HG03039 (cell line): ENCODE measurements at regions not wholly inside any gene's neighbourhood (a gene's known extent, or its start where the extent isn't known, plus 50 kb on each side); places are given as distances from the start of the nearest gene placed in this dataset.
"Not testable (repeated sequence)": the region's sequence is repeated elsewhere in the genome, so short reads cannot be mapped to it uniquely, and the experiment has no call there.

Experiments used
- ATAC-seq: cut with Tn5 transposase; IDR thresholded peaks from one replicate; pipeline ENCODE4 v1.9.1; 2021; ENCODE audit warnings: mild to moderate bottlenecking, moderate library complexity; ENCODE audit not compliant: unreplicated experiment

DNA sequence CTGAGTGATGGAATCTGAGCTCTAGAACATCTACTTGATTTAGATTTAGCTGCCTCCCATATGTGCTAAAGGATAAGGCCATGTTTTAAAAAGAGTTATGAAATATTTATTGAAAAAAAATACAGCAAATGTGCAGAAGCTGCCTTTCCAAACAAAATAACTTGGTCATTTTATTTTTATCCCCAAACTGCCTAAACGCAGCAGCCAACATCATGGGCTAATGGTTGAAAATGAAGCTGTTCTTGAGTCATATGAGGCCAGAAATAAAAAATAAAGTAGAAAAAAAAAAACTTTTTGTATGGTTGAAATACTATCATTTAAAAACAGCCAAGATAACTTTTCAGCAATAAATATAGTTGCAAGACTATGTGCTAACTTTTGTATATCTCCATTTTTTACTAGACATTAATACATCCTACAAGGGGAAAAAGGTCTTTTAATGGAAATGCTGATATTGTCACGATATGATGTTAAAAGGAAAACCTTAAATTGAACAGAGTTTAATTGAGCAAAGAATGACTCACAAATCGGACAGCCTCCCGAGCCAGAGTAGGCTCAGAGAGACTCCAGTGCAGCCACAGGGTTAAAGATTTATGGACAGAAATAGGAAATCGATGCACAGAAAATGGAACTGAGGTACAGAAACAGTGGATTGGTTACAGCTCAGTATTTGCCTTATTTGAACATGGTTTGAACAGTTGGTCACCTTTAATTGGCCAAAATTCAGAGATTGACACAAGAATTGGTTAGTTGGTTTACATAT is 305.8 kb downstream of the MDFIC start:
- no peak for ATAC-seq

- ATAC-seq: no peak
These were observed 304.5 kb downstream of the MDFIC start for GRCh38 chr7:115226410-115226809.

DNA sequence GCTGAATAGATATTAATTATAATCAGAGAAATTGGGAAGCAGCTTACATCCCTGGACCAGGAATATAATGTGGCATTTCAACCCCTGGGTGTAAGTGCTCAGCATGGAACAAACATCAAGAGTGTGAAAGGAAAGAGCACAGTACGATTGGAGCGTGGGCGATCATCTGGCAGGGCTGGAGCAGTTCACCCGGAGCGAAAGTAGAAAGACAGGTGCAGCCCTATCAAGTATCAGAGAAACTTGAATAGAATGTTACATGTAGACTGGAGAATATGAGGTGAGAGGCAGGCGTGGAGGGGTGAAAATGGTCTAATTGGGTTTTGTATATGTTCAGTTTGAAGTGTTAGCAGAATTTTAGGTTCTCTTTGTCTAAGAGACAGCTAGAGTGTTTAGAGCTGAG is 303.0 kb downstream of the MDFIC start:
- no peak for ATAC-seq

- no peak for ATAC-seq
These were observed 302.1 kb downstream of the MDFIC start for GRCh38 chr7:115223959-115224358.

DNA sequence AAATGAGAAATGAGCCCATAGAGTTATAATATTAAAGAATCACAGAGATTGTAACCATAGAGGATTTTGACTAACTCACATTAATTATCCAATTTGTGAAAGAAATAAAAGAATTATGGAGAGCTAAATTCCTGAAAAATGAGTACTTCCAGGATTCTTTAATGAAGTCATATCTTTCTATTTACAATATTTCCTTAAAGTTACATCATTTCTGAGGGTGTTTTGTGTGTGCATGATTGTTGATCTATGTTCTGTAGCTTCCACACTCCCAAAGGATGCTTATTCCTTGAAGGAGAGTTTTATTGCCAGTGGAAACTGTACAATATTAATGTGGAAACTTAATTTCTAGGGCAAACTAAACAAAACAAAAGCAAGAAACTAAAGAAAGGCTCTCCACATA is 299.6 kb downstream of the MDFIC start:
- ATAC-seq: no peak

DNA sequence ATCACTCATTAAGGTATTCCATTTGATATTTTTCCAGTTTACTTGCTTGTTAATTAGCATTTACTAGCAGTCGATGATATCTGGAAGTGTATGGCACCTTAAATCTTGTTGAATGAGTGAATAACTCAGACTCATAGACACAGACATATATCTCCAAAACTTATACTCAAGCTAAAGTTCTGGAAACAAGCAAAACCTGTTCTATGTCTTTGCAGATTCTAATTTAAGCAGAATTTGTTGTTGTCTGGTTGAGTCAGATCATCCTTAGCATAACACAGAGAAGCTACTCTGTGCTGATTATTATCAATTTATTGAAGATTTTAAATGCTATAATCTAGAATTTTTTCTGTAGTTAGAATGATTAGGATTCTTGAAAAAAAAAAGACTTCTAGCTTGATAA is 296.2 kb downstream of the MDFIC start:
- ATAC-seq: no peak

GRCh38 chr7:115217373-115217772 is 295.5 kb downstream of the MDFIC start:
- ATAC-seq: no peak

DNA sequence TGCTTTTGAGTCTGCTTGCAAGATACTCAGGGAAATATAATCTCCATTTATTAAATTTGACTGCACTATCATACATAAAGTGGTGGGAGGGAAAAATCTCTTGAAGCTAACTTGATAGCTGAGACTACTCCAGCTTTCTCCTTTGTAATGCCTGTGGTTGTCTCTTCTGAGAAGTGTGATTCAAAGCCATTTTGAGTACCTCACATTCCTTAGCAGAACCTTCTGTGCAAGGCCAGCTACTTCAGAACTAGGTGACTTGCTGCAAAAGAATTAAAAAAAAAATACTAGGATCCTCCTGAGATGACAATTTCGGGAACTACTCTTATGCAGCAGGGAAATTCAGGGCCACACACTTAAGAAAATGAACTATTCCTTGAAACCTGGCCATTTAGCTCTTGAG is 294.8 kb downstream of the MDFIC start:
- ATAC-seq: no peak

GRCh38 chr7:115211171-115211570 is 289.3 kb downstream of the MDFIC start:
- no peak for ATAC-seq

DNA sequence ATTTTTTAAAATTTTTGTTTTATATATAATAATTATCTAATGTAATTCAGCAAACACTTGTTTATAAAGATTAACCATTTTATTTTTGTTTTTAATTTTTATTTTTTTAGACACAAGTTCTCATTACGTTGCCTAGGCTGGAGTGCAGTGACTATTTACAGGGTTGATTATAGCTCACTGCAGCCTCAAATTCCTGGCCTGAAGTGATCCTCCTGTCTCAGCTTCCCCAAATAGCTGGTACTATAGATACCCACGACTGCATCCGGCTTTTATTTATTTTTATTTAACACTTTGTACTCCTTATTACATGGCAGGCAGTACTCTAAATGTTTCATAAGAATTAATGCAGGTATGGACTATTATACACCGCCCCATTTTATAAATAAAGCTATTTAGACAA is 288.7 kb downstream of the MDFIC start:
- no peak for ATAC-seq

DNA sequence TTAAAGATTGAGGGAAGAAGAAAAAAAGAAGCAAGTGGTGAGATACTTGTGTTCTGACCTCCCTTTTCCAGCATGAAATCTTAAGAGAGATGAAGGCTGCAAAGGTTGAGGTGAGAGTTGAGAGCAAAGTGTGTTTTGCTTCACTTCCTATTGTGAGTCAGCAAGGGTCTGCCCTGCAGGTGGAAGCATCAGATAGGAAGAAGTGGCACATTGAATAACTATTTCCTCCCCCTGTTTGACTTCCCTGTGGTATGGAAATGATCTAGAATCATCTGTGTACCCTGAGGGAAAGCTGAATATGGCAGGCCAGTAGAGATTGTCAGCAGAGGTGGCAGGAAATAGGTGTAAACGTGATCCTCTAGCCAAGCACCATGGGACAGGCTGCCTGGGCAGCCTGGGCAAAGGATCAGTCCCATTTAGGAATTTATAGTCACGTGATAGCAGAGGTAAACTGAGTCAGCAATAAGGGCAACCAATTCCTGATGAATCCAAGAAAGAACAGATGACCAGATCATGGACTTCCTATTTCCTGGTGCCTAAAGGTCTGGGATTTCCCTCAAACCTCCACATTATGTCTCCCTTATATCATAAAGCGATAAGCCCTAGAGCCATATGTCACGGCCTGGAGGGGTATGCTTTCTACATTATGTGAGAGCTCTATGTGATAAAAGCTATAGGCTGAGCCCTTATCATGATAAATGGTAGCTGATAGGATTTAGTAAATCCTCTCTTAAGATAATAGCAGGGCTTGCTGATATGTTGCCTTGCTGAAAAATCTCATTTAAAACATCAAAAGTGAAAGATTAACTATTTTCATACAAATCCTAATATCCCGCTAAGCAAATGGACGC is 287.0 kb downstream of the MDFIC start:
- no peak for ATAC-seq

DNA sequence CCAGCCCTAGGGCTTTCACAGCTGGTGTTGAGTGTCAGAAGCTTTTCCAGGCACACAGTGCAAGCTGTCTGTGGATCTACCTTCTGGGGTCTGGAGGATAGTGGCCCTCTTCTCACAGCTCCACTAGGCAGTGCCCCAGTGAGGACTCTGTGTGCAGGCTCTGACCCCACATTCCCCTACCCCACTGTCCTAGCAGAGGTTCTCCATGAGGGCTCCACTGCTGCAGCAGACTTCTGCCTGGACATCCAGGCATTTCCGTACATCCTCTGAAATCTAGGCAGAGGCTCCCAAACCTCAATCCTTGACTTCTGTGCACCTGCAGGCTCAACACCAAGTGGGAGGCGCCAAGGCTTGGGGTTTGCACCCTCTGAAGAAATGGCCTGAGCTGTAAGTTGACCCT is 284.5 kb downstream of the MDFIC start:
- not testable (repeated sequence) for ATAC-seq

DNA sequence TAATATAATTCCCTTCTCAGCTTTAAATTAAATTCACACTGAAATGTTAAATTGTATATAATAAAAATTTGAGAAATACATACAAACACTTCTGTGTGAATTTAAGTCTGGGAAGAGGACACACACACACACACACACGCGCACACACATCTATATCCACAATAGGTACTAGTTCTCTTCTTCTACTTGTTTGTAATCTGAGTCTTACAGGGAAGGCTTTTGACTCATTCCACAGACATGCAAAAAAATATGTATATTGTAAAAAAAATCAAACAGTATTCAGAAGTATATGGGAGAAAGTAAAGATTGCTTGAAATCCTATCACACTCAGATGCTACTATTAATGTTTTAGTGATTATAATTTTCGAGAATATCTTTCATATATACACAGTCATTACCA is 276.2 kb downstream of the MDFIC start:
- ATAC-seq: no peak

- ATAC-seq: no peak
These were observed 273.3 kb downstream of the MDFIC start for GRCh38 chr7:115195208-115195607.

DNA sequence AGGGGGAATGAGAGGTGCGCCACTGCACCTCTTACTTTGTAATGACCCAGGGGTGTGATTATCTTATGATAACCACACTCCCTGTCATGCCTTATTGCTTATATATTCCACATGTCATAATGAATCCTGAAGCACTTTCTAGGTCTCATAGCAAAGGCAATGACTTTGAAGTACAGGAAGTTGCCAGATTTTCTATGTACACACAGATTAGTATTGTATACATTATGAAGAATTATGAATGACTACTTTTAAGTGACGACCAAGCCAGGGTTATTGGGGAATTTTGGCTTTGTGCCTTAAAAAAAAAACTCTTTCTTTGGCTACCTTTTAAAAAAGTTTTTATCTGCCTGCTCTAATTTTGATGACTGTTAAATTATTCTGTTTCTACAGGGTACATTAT is 269.6 kb downstream of the MDFIC start:
- ATAC-seq: no peak

DNA sequence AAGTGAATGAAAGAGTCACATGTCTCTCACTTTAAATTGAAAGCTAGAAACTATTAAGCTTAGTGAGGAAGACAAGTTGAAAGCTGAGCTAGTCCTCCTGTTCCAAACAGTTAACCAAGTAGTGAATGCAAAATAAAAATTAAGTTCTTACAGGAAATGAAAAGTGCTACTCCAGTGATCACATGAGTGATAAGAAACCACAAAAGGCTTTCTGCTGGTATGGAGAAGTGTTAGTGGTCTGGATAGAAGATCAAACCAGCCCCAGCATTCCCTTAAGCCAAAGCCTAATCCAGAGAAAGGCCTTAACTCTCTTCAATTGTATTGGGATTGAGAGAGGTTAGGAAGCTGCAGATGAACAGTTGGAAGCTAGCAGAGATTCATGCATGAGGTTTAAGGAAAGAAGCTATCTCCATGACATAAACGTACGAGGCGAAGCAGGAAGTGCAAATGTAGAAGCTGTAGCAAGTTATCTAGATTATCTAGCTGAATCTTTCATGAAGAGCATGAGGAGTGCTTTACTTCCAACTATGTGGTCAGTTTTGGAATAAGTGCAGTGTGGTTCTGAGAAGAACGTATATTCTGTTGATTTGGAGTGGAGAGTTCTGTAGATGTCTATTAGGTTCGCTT is 261.6 kb downstream of the MDFIC start:
- ATAC-seq: no peak

DNA sequence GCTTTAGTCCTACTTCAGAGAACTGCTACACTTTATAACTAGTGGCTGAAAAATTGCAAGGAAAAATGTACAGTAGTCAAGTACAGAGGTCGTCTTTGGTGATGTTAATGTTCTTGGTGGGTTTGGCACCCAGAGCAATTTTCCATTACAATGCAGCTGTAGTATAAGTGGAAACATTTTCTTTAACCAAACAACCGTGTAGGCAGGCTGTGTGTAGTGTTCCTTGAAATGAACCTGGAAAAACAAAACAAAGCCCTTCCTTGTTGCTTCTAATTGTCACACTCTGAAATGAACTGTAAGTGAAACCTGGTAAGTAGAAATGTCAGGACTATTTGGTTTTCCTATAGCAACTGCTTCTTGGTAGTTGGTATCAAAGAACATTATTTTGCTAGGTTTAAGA is 256.9 kb downstream of the MDFIC start:
- no peak for ATAC-seq

- ATAC-seq: no peak
These were observed 255.9 kb downstream of the MDFIC start for GRCh38 chr7:115177823-115178222.

- ATAC-seq: no peak
These were observed 255.2 kb downstream of the MDFIC start for GRCh38 chr7:115177103-115177502.

- ATAC-seq: not testable (repeated sequence)
These were observed 250.5 kb downstream of the MDFIC start for GRCh38 chr7:115172397-115172796.

DNA sequence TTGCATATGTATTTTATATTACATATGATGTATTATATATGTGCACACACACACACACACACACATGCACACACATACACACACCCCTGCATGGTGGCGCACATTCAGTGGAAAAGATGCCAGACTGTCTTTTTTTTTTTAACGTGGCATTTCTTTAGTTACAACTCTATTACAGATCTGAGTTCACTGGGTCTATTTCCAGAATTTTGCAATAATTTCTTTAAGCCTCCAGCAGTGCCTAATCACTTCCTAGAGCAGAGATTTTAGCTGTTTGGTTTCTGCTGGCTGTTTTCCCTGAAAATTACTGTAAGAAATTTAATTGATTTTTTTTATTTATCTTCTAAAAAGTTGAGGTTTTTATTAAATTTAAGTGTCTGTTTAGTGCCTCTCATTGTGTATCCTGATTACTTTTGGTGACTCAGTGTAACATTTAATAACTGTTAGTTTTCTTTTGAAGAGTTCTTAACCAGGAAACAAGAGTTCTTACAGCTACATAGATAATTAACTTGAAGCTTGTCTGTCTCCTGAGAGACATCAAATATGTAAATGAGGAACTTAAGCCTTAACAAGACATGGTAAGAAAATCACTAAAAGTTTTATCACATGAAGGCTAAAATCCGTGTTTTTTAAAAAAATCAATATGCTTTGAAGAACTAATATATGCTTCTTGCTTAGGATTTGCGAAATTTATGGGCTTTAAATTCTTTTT is 232.0 kb downstream of the MDFIC start:
- no peak for ATAC-seq
